ENCODE measurements at regions not wholly inside any gene's neighbourhood (a gene's known extent, or its start where the extent isn't known, plus 50 kb on each side); places are given as distances from the start of the nearest gene placed in this dataset.

- H3K36me3 ChIP-seq (ENCODE audit: control insufficient read depth in 2 of 2, insufficient read depth in 2 of 2, low read length in 1 of 2): no peaks in the 10 kb centered on the region
- WGBS, 2 donors: 41 to 44% methylated on average over 4 of the region's 4 CpGs
- H3K4me3 ChIP-seq (ENCODE audit: low read depth in 1 of 2, low read length in 2 of 2): no peak overlapping the region
- no peaks in the 10 kb centered on the region for H3K9me3 ChIP-seq (ENCODE audit: control insufficient read depth in 2 of 2, insufficient read depth in 1 of 2, low read depth in 1 of 2, low read length in 1 of 2)
- no peaks in the 10 kb centered on the region for H3K4me1 ChIP-seq (ENCODE audit: control insufficient read depth in 2 of 2, insufficient read depth in 2 of 2, low read length in 1 of 2)
- H3K27ac ChIP-seq (ENCODE audit: low read depth in 2 of 2, low read length in 1 of 2): no peak overlapping the region
- no peaks in the 10 kb centered on the region for H3K27me3 ChIP-seq (ENCODE audit: control insufficient read depth in 1 of 2, insufficient read depth in 2 of 2, low read length in 2 of 2)
Observed at GRCh38 chr12:115185506-115185905, 501.5 kb upstream of the TBX3 start.

DNA sequence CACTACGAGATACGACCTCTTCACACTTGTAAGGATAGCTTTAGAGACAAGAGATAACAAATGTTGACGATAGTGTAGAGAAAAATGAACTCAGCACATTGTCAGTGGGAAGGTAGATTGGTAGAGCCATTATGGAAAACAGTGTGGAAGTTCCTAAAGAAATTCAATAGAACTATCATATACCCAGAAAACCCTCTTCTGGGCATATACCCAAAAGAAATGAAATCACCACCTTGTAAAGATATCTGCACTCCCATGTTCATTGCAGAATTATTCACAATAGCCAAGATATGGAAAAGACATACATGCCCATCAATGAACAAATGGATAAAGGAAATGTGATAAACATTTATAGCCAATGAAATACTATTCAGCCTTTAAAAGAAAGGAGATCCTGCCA, 499.8 kb upstream of the TBX3 start:
- H3K9me3 ChIP-seq (ENCODE audit: control insufficient read depth in 2 of 2, insufficient read depth in 1 of 2, low read depth in 1 of 2, low read length in 1 of 2): no peaks in the 10 kb centered on the region
- H3K4me1 ChIP-seq (ENCODE audit: control insufficient read depth in 2 of 2, insufficient read depth in 2 of 2, low read length in 1 of 2): no peaks in the 10 kb centered on the region
- no peaks in the 10 kb centered on the region for H3K27me3 ChIP-seq (ENCODE audit: control insufficient read depth in 1 of 2, insufficient read depth in 2 of 2, low read length in 2 of 2)
- H3K36me3 ChIP-seq (ENCODE audit: control insufficient read depth in 2 of 2, insufficient read depth in 2 of 2, low read length in 1 of 2): no peaks in the 10 kb centered on the region
- H3K27ac ChIP-seq (ENCODE audit: low read depth in 2 of 2, low read length in 1 of 2): no peak overlapping the region
- WGBS, 2 donors: 80 to 88% methylated on average over 3 of the region's 3 CpGs
- no peak overlapping the region for H3K4me3 ChIP-seq (ENCODE audit: low read depth in 1 of 2, low read length in 2 of 2)

GRCh38 chr12:115177899-115178298, 493.9 kb upstream of the TBX3 start:
- Histone ChIP-seq H3K4me3 (ENCODE audit: low read depth in 1 of 2, low read length in 2 of 2) (no peak overlapping the region), H3K9me3 (ENCODE audit: control insufficient read depth in 2 of 2, insufficient read depth in 1 of 2, low read depth in 1 of 2, low read length in 1 of 2) (no peaks in the 10 kb centered on the region), H3K36me3 (ENCODE audit: control insufficient read depth in 2 of 2, insufficient read depth in 2 of 2, low read length in 1 of 2) (no peaks in the 10 kb centered on the region), H3K4me1 (ENCODE audit: control insufficient read depth in 2 of 2, insufficient read depth in 2 of 2, low read length in 1 of 2) (peaks cover 0 to 4% of the 10 kb centered on the region in 2 donors), H3K27ac (ENCODE audit: low read depth in 2 of 2, low read length in 1 of 2) (no peak overlapping the region), H3K27me3 (ENCODE audit: control insufficient read depth in 1 of 2, insufficient read depth in 2 of 2, low read length in 2 of 2) (no peaks in the 10 kb centered on the region)
- WGBS, 2 donors: 95% methylated on average over 6 of the region's 6 CpGs

GRCh38 chr12:115176741-115177400, 492.9 kb upstream of the TBX3 start:
- WGBS, 2 donors: 52 to 58% methylated on average over 3 of the region's 3 CpGs
- no peaks in the 10 kb centered on the region for H3K36me3 ChIP-seq (ENCODE audit: control insufficient read depth in 2 of 2, insufficient read depth in 2 of 2, low read length in 1 of 2)
- no peaks in the 10 kb centered on the region for H3K9me3 ChIP-seq (ENCODE audit: control insufficient read depth in 2 of 2, insufficient read depth in 1 of 2, low read depth in 1 of 2, low read length in 1 of 2)
- H3K27me3 ChIP-seq (ENCODE audit: control insufficient read depth in 1 of 2, insufficient read depth in 2 of 2, low read length in 2 of 2): no peaks in the 10 kb centered on the region
- H3K4me1 ChIP-seq (ENCODE audit: control insufficient read depth in 2 of 2, insufficient read depth in 2 of 2, low read length in 1 of 2): peaks cover 0 to 4% of the 10 kb centered on the region in 2 donors
- no peak overlapping the region for H3K4me3 ChIP-seq (ENCODE audit: low read depth in 1 of 2, low read length in 2 of 2)
- H3K27ac ChIP-seq (ENCODE audit: low read depth in 2 of 2, low read length in 1 of 2): no peak overlapping the region

DNA sequence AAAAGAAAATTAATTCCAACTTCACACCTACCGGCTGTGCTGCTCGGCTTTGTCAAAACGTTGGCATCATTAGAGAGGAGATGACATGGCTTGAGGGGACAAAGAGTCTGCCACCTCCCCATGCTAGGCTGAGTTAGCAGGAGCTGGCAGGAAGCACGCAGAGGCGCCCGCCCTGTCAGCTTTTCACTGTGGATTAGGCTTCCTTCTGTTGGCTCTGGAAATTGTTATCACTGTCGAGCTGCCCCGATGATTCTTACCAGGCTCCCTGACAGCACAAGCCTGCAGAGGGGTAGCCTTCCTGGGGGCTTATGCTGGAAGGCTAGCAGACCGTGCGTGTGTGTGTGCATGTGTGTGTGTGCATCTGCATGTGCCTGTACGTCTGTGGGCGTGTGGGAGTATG, 490.9 kb upstream of the TBX3 start:
- WGBS, 2 donors: 33 to 50% methylated on average over 12 of the region's 12 CpGs
- Histone ChIP-seq H3K4me1 (ENCODE audit: control insufficient read depth in 2 of 2, insufficient read depth in 2 of 2, low read length in 1 of 2) (peaks cover 0 to 4% of the 10 kb centered on the region in 2 donors), H3K36me3 (ENCODE audit: control insufficient read depth in 2 of 2, insufficient read depth in 2 of 2, low read length in 1 of 2) (no peaks in the 10 kb centered on the region)

DNA sequence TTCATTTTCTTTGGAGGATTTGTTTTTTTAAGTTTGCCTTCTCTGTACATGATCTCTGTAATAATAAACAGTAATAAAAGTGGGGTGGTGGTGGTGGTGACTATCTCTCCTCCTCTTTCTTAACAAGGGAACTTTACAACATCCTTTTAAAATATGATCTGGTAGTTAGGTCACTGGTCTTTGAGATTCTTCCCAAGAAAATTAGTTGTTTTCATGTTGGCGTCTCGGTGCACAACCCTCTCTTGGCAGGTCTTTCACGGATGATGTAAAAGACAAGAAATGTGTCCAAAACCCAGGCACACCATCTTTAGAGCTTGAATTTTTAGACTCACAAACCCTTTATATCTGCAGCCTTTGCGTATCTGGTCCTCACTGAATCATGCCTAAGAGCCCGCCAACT, 488.5 kb upstream of the TBX3 start:
- no peak overlapping the region for H3K4me3 ChIP-seq (ENCODE audit: low read depth in 1 of 2, low read length in 2 of 2)
- H3K27ac ChIP-seq (ENCODE audit: low read depth in 2 of 2, low read length in 1 of 2): no peak overlapping the region
- H3K4me1 ChIP-seq (ENCODE audit: control insufficient read depth in 2 of 2, insufficient read depth in 2 of 2, low read length in 1 of 2): peaks cover 0 to 4% of the 10 kb centered on the region in 2 donors
- H3K9me3 ChIP-seq (ENCODE audit: control insufficient read depth in 2 of 2, insufficient read depth in 1 of 2, low read depth in 1 of 2, low read length in 1 of 2): no peaks in the 10 kb centered on the region
- H3K36me3 ChIP-seq (ENCODE audit: control insufficient read depth in 2 of 2, insufficient read depth in 2 of 2, low read length in 1 of 2): no peaks in the 10 kb centered on the region
- H3K27me3 ChIP-seq (ENCODE audit: control insufficient read depth in 1 of 2, insufficient read depth in 2 of 2, low read length in 2 of 2): no peaks in the 10 kb centered on the region
- WGBS, 2 donors: 83% methylated on average over 5 of the region's 5 CpGs

More for the DNA sequence above, 490.9 kb upstream of the TBX3 start:
- H3K27ac ChIP-seq (ENCODE audit: low read depth in 2 of 2, low read length in 1 of 2): no peak overlapping the region
- H3K27me3 ChIP-seq (ENCODE audit: control insufficient read depth in 1 of 2, insufficient read depth in 2 of 2, low read length in 2 of 2): no peaks in the 10 kb centered on the region
- H3K9me3 ChIP-seq (ENCODE audit: control insufficient read depth in 2 of 2, insufficient read depth in 1 of 2, low read depth in 1 of 2, low read length in 1 of 2): no peaks in the 10 kb centered on the region
- no peak overlapping the region for H3K4me3 ChIP-seq (ENCODE audit: low read depth in 1 of 2, low read length in 2 of 2)

DNA sequence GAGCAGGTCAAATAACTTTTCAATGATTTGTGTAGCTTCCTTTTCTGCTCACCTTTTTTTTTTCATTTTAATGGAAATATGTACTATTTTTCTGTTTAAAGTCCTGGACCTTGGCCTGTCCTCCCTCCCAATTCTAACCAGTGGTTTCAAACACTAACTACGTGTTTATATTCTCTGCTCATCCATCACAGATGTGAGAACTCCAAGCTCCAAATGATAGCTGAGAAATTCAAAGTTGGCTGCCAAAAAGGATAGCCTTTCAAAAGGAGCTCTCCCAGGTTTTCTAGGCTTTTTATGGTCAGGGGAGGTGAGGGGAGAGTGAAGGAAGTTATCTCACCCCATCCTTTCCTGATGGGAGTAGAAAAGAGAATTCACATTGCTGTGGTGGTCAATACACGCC, 486.0 kb upstream of the TBX3 start:
- peaks cover 0 to 2% of the 10 kb centered on the region in 2 donors for H3K4me1 ChIP-seq (ENCODE audit: control insufficient read depth in 2 of 2, insufficient read depth in 2 of 2, low read length in 1 of 2)
- 73 to 82% methylated on average over 2 of the region's 2 CpGs for WGBS, 2 donors
- H3K27me3 ChIP-seq (ENCODE audit: control insufficient read depth in 1 of 2, insufficient read depth in 2 of 2, low read length in 2 of 2): no peaks in the 10 kb centered on the region
- H3K4me3 ChIP-seq (ENCODE audit: low read depth in 1 of 2, low read length in 2 of 2): no peak overlapping the region
- no peaks in the 10 kb centered on the region for H3K9me3 ChIP-seq (ENCODE audit: control insufficient read depth in 2 of 2, insufficient read depth in 1 of 2, low read depth in 1 of 2, low read length in 1 of 2)
- no peak overlapping the region for H3K27ac ChIP-seq (ENCODE audit: low read depth in 2 of 2, low read length in 1 of 2)
- no peaks in the 10 kb centered on the region for H3K36me3 ChIP-seq (ENCODE audit: control insufficient read depth in 2 of 2, insufficient read depth in 2 of 2, low read length in 1 of 2)

DNA sequence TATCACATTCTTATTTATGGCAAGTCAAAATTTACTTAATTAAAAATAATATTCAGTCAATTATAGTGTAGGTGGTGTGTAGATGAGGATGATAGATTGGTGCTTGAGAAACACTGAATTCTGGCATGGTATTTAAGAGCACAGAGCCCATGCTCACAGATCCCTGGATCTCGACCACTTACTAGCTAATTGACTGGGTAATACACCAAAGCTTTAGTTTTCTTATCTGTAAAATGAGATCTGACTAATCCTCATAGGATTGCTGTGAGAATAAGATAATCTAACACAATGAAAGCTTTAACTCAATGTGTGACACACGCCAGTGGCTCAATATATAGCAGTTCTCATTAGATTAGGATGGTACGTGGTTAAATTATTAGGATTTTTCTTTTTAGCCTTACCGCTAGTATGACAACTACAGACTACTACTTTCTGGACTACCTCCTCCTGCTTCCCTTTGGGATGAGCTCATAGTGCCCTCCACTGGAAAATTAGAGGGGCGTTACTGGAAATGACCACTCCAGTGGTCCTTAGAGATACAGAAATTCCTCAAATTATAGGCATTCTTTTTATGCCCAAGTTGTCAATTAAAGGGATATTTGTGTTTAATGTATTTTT, 482.8 kb upstream of the TBX3 start:
- no peaks in the 10 kb centered on the region for H3K27me3 ChIP-seq (ENCODE audit: control insufficient read depth in 1 of 2, insufficient read depth in 2 of 2, low read length in 2 of 2)
- no peak overlapping the region for H3K27ac ChIP-seq (ENCODE audit: low read depth in 2 of 2, low read length in 1 of 2)
- H3K4me3 ChIP-seq (ENCODE audit: low read depth in 1 of 2, low read length in 2 of 2): no peak overlapping the region
- no peaks in the 10 kb centered on the region for H3K4me1 ChIP-seq (ENCODE audit: control insufficient read depth in 2 of 2, insufficient read depth in 2 of 2, low read length in 1 of 2)
- no peaks in the 10 kb centered on the region for H3K36me3 ChIP-seq (ENCODE audit: control insufficient read depth in 2 of 2, insufficient read depth in 2 of 2, low read length in 1 of 2)
- whole genome bisulfite sequencing, 2 donors: 57 to 68% methylated on average over 5 of the region's 5 CpGs
- H3K9me3 ChIP-seq (ENCODE audit: control insufficient read depth in 2 of 2, insufficient read depth in 1 of 2, low read depth in 1 of 2, low read length in 1 of 2): no peaks in the 10 kb centered on the region

DNA sequence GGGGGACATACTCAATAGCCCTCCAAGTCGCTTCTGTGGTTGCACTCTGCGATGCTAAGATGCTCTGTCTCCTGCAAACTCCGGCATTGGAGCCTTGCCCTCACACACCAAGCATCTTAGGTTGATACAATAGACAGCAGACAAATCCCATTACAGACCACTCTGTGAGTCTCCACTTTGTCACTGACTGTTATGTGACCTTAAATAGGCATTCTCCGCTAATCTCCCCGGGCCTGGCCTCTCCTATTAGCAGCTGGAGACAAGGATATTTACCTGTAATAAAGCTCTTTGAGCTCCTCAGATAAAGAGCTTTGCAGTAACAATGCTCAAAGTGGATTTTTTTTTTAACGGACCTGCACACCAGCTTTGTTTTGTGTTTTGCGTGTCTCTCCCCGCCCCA, 479.7 kb upstream of the TBX3 start:
- no peaks in the 10 kb centered on the region for H3K27me3 ChIP-seq (ENCODE audit: control insufficient read depth in 1 of 2, insufficient read depth in 2 of 2, low read length in 2 of 2)
- H3K27ac ChIP-seq (ENCODE audit: low read depth in 2 of 2, low read length in 1 of 2): no peak overlapping the region
- no peaks in the 10 kb centered on the region for H3K4me1 ChIP-seq (ENCODE audit: control insufficient read depth in 2 of 2, insufficient read depth in 2 of 2, low read length in 1 of 2)
- no peaks in the 10 kb centered on the region for H3K9me3 ChIP-seq (ENCODE audit: control insufficient read depth in 2 of 2, insufficient read depth in 1 of 2, low read depth in 1 of 2, low read length in 1 of 2)
- no peaks in the 10 kb centered on the region for H3K36me3 ChIP-seq (ENCODE audit: control insufficient read depth in 2 of 2, insufficient read depth in 2 of 2, low read length in 1 of 2)
- WGBS, 2 donors: 66 to 81% methylated on average over 8 of the region's 8 CpGs
- no peak overlapping the region for H3K4me3 ChIP-seq (ENCODE audit: low read depth in 1 of 2, low read length in 2 of 2)
